ENCODE measurements at regions not wholly inside any gene's neighbourhood (a gene's known extent, or its start where the extent isn't known, plus 50 kb on each side); places are given as distances from the start of the nearest gene placed in this dataset.

DNA sequence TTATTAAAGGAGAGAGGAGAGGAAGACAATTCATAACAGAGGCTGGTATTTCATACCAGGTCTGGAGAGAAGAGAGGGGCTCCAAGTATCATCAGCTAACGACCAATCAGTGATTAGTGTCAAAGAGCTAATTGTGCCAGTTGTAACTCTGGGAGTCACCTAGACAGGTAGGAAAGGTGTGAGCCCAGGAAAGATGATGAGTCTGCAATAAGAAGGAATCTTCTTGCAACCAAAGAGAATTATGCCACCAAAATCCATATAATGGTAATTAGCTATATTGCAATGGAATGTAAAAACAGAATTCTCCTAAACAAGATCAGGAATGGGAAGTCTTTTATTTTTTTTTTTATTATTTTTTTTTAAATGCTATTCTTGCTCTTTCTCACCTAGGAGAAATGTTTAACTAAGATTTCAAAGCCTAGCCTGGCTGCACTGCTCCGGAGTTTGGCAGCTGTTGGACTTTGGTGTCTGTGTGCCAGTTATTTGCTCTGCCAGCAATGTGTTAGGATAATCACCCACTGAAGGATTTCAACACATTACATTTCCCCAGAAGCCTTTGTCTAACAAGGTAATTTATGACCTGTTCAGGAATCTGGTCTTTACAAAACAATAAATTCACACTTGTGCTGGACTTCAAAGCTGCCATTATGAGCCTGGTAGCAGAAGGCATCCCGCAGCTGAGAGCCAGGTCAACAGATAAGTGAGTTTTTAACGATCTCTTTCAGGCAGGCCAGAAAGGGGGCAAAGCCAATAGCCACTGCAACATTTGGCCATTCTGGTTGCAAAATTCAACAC, 89.4 kb downstream of the FOXB1 start:
- DNase-seq (ENCODE audit: low read depth in 4 of 4, low spot score in 3 of 4) = no peak

GRCh38 chr15:60095711-60096110, 91.6 kb downstream of the FOXB1 start:
- no peak for DNase-seq (ENCODE audit: low read depth in 4 of 4, low spot score in 3 of 4)

DNA sequence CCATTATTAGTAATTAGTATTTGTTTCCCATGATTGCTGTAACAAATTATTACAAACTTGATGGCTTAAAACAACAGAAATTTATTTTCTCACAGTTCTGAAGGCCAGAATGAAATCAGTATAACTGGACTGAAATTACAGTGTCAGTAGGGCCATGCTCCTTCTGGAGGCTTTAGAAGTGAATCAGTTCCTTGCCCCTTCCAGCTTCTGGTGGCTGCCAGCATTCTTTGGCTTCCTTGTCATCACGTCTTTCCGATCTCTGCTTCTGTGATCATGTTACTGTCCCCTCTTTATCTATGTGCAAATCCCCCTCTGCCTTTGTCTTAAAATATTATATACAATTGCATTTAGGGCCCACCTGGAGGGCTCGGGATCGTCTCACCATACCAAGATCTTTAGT, 92.0 kb downstream of the FOXB1 start:
- no peak for DNase-seq (ENCODE audit: low read depth in 4 of 4, low spot score in 3 of 4)

DNA sequence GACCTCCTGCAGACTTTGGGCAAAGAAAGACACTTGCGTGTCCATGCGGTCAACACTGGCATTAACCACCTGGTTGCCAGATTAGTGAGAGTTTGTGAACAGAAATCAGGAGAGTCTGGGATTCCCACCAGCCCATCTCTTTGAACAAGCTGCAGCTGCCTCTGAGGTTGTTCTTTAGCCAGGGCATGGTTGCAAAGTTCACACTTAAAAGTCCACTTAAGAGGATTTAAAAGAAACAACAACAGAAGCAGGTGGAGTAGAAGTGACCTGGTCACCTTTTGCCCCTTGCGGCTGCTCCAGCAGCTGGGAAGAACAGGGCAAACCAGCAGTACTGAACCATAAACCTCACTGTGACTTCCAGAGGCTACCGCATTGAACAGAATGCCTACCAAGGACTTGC, 97.3 kb downstream of the FOXB1 start:
- no peak for DNase-seq (ENCODE audit: low read depth in 4 of 4, low spot score in 3 of 4)

GRCh38 chr15:60102748-60103147, 98.6 kb downstream of the FOXB1 start:
- DNase-seq (ENCODE audit: low read depth in 4 of 4, low spot score in 3 of 4) = no peak

DNA sequence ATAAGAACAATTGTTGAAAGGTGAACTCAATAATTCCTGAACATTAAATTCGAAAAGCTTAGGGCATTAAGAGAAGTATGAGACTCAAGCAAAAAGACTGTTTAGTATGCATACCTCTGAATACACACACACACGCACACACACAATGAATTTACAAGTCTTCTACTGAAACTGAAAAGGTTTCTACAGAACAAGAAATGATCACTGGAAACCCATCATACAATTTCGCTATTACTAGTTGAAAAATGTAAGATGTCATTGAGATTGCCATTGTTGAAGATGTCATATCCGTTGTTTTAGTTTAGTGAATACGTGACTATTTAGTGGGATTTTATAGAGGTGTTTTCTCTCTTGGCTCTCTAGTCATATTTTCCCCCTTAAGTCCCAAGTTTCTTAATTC, 106.8 kb downstream of the FOXB1 start:
- DNase-seq (ENCODE audit: low read depth in 4 of 4, low spot score in 3 of 4) = no peak

DNA sequence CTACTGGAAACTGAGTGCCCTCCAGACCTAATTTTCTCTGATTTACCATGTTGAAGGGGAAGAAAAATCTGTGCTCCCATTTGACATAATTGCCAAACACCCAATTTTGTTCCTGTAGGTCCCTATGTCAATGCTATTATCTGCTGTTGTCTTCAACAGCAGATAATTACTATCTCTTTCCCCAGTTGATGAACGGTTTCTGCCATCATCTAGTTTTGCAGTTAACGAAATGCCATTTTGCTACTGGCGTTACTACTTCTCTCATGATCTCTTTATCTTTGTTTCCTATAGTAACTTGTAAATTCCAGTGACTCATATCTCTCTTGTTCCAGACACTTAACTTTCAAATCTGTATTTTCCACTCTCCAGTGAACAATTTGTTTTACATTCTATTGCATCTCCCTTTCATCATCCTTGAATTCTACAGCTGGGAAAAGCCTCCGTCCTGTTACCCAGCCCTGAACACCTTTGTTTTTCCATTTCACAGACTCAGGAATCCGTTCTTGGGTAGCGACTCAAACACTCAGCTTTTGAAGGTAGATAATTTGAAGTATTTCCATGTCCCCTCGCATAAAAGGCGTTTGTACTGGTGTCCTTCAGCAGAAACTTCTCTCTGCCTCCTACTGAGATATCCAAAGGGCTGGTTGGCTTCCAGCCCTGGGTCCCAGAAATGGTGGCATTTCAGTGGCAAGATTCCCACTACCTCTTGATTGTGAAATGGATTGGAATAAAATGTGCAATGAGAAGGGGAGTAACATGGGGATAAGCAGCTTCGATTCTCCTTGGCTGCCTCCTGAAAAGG, 111.7 kb downstream of the FOXB1 start:
- no peak for DNase-seq (ENCODE audit: low read depth in 4 of 4, low spot score in 3 of 4)

DNA sequence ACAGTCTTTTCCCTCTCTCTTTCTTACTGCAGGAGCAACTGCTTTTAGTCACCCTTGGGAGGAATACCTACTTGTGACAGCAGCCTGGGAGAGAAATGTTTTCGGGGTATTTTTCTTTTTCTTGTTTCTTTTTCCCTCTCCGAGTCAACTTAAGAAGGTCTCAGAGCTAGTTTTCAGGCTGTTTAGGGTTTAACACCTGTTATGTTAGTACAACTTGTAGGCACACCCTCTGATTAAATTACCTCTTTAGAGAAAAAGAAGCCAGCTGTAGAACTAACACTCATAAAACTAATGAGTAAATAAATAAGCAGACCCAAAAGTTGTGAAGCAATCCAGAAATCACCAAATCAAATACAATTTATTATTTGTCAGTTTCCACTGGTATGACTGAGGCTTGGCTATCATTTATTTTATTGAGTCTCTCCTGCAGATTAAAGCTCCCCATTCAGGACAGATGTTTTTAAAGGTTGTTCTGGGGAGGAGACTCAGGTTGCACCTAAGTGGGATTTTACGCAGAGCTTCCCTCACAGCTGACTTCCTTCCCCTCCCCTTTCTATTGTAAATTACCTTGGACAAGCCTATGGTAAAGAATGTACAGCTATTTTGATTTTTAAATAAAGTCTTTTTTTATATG, 112.5 kb downstream of the FOXB1 start:
- no peak for DNase-seq (ENCODE audit: low read depth in 4 of 4, low spot score in 3 of 4)

DNA sequence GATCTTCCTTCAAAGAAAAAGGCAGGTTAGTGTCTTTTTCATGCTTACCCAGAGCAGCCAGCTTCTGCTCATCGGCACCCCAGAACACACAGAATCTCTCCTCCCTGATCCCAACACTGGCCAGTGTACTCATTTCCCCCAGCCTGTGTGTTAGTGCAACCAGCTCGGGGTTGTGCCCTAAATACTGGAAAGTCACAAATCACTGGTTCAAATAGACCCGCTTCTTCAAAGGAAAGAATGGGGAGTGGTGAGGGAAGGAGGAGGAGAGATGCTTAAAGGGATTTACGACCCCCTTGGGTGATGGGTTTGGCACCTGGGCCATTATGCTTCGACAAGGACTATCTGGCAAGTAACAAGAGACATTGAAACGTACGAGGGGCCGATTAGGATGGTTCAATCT, 114.0 kb downstream of the FOXB1 start:
- no peak for DNase-seq (ENCODE audit: low read depth in 4 of 4, low spot score in 3 of 4)

DNA sequence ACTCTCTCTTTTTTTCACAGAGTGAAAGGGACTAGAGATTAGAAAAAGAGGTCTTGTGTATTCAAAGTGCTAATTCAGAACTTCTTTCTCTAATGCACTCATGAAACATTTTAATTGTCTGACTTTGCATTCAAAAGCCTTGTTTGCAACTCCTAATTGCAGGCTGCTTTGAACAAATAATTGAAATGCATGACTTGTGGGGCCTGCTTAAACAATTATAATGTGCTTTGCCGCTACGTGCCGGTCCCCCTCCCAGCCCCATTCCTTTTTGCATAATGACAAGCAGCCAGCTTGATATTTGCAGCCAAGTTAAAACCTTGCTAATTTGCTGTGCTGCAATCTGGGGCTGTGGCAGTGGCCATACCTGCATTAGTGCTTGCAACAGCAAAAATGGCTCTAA, 114.5 kb downstream of the FOXB1 start:
- DNase-seq (ENCODE audit: low read depth in 4 of 4, low spot score in 3 of 4) = no peak

- no peak for DNase-seq (ENCODE audit: low read depth in 4 of 4, low spot score in 3 of 4)
Observed at GRCh38 chr15:60119101-60119500, 115.0 kb downstream of the FOXB1 start.

DNA sequence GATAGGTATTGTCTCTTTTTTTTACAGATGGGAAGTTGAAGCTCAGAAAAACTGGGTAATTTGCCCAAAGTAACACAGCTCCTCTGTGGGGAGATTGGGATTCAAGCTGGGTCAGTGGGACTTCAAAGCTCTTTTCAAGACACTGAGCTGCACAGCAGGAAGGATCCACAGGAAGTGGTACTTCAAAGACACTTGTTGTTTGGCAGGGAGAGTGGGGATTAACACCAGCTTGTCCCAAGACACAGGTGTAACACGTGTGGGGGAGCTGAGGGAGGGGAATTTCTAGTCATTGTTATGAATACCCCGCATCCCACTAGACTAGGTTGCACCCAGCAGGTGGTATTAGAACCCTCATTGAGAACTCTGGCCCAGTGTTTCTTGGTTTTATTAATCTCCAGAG, 116.0 kb downstream of the FOXB1 start:
- no peak for DNase-seq (ENCODE audit: low read depth in 4 of 4, low spot score in 3 of 4)

DNA sequence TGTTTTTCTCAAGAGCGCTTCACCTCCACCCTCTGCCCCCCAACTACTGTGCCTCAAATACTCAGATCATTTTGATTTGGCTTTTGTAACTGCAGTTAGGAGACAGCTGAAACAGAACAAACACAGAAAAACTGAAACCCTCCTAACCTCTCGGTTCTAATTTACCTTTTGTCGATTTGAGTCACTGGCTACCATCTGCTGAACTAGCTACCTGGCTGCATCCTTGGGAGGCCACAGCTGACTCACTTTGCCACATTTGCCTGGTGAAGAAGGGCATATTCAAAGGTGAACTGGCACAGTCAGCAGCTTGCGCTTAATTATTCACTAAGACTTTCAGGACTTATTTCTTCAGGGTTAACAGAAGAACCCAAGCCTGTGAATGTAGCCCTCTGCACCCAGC, 117.7 kb downstream of the FOXB1 start:
- no peak for DNase-seq (ENCODE audit: low read depth in 4 of 4, low spot score in 3 of 4)

DNA sequence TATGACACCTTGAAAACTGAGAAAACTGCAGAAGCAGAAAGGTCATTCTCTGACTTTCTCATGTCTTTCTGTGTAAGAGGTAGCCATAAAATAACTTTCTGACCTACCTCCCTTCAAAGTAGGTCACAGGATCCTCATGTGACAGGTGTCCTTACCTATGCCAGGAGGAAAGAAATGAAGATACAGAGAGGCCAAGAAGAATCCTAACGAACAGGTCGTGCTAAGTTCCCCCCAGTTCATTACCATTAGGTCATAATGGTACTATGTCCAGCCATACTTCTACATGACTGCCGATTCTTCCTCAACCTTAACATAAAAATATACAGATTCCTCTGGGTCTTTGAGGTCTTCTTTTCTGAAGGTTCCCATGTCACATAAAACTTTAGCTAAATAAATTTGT, 118.6 kb downstream of the FOXB1 start:
- no peak for DNase-seq (ENCODE audit: low read depth in 4 of 4, low spot score in 3 of 4)

DNA sequence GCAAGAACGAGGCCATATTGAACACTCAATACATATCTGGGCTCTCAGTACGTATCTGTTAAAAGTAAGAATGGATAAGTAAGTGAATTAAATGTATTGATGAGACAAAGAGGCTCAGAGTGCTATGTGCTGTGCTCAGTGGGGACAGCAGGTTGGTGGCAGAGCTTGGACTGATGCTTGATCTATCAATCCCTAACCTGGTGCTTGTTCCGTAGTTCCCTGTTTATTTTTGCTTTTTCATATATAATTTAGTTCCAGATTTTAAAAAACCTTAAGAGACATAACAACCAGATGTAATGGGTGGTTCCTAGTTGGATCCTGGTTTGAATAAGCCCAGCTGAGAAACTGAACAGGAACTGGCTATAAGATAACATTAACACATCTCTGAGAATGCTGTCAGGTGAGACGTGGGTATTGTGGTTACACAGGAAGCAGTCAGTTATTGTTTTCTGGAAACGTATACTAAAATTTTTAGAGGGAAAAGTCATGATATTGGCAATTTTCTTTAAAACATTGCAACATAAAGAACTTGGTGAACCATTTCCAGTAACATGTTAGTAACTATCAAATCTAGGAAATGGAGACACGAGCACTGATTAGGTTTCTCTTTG, 120.5 kb downstream of the FOXB1 start:
- DNase-seq (ENCODE audit: low read depth in 4 of 4, low spot score in 3 of 4) = no peak

- no peak for DNase-seq (ENCODE audit: low read depth in 4 of 4, low spot score in 3 of 4)
Observed at GRCh38 chr15:60125334-60125733, 121.2 kb downstream of the FOXB1 start.

DNA sequence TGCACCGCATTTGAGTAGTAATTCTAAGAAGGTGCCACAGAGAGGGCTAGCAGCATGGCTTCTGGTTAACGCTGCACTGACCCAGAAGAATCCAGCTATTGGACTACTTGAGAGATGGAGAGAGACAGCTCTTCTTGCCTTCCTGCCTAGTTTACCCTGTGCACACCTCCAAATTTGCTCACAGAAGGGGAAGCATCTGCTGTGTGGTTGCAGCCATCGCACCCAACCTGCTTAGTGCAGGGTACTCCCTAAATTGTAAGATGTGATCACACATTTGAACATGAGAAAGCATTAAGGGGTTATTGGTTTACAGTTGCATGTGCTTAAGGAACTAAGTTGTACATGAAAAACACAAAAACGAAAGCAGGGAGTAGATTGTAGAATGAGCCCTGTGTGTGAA, 122.1 kb downstream of the FOXB1 start:
- no peak for DNase-seq (ENCODE audit: low read depth in 4 of 4, low spot score in 3 of 4)

DNA sequence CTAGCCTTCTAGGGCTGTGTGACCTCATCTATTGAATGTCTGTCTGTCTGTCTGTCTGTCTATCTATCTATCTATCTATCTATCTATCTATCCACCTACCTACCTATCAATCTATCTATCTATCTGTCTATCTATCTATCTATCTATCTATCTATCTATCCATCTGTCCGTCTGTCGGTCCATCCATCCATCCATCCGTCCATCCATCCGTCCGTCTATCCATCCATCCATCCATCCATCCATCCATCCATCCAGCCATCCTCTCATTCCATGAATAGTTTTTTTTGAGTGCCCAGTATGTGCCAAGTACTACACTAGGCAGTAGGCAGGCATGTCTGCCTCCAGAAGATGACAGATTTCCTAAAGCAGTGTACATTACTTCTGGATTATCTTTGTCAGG, 122.5 kb downstream of the FOXB1 start:
- no peak for DNase-seq (ENCODE audit: low read depth in 4 of 4, low spot score in 3 of 4)

DNA sequence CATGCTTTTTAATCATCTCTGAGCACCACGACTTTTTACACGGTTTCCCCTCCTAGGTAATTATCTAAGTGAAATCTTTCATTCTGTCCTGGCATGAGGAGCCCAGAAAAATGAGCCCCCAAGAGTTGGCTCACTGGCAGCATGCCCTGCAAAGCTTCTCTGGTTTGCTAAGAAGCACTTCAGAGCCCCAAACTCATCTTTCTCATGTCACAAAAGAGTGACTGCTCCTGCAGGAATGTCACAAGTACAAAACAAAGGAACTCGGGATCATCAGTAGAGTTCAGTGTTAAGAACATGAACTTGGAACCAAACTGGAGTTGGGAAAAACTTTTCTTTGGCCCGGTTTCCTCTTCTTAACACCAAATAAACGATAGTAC, 123.9 kb downstream of the FOXB1 start:
- no peak for DNase-seq (ENCODE audit: low read depth in 4 of 4, low spot score in 3 of 4)

GRCh38 chr15:60128710-60129109, 124.6 kb downstream of the FOXB1 start:
- DNase-seq (ENCODE audit: low read depth in 4 of 4, low spot score in 3 of 4) = no peak

DNA sequence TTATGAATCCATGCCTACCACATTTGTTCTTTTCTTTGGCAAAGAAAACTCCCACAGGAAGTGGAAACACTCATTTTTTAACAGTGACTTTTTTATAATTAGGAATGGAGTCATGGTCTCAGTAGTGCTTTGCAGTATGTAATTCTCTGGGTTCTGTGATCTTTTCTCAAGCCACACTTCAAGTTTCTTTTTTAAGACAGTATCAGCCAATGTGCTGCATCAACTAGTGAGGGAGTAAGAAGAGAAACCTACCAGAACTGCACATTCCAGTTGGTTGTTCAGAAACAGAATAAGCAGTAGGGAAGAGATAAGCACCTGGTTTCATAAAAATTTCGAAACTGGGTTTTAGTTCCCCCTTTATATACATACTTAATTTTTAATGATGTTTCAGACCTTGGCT, 126.3 kb downstream of the FOXB1 start:
- no peak for DNase-seq (ENCODE audit: low read depth in 4 of 4, low spot score in 3 of 4)

All from left renal pelvis (tissue), 4 donors.